ENCODE measurements at regions not wholly inside any gene's neighbourhood (a gene's known extent, or its start where the extent isn't known, plus 50 kb on each side); places are given as distances from the start of the nearest gene placed in this dataset.

DNA sequence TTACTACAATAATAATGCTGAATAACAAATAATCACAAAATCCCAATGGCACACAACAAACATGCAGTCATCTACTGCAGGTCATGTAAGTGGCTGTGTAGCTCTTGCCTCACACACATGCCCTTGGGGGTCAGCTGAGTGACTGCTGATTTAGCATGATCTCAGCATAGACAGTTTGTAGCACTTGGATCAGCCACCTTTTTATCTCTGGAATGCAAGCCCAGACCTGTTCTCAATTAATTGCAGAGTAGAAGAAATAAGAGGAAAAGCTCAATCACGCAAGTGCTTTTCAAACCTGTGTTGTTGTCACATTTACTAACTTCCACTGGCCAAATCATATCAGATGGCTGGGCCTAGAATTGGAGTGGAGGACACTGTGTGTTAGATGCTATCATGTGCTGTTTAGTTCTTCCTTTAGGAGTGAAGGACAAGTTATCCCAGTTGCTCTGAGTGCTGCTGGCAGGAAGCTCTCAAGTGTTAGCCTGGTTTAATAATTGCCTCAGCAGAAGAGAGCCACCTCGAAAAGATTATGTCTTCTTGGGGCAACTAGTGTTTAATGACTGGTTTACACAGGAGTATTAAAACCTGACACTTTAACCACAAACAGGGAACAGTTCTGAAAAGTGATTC is 128.3 kb upstream of the EPHA5 start:
- H3K27me3 ChIP-seq: no peaks in the 10 kb centered on the region
- no peak overlapping the region for H3K4me3 ChIP-seq
- TF ChIP-seq, protein P1, sequence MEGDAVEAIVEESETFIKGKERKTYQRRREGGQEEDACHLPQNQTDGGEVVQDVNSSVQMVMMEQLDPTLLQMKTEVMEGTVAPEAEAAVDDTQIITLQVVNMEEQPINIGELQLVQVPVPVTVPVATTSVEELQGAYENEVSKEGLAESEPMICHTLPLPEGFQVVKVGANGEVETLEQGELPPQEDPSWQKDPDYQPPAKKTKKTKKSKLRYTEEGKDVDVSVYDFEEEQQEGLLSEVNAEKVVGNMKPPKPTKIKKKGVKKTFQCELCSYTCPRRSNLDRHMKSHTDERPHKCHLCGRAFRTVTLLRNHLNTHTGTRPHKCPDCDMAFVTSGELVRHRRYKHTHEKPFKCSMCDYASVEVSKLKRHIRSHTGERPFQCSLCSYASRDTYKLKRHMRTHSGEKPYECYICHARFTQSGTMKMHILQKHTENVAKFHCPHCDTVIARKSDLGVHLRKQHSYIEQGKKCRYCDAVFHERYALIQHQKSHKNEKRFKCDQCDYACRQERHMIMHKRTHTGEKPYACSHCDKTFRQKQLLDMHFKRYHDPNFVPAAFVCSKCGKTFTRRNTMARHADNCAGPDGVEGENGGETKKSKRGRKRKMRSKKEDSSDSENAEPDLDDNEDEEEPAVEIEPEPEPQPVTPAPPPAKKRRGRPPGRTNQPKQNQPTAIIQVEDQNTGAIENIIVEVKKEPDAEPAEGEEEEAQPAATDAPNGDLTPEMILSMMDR (IDR thresholded peaks at IDR 0.05): no peak
- H3K36me3 ChIP-seq: no peaks in the 10 kb centered on the region
- H3K9me3 ChIP-seq: no peaks in the 10 kb centered on the region
- H3K27ac ChIP-seq: no peak overlapping the region
- H3K9ac ChIP-seq (ENCODE audit: low read depth in 2 of 2, low read length in 2 of 2): no peak overlapping the region
- intact Hi-C loops (cut with DNase I): no loop called here
- DNase-seq: no peak
- H3K4me1 ChIP-seq: no peaks in the 10 kb centered on the region

DNA sequence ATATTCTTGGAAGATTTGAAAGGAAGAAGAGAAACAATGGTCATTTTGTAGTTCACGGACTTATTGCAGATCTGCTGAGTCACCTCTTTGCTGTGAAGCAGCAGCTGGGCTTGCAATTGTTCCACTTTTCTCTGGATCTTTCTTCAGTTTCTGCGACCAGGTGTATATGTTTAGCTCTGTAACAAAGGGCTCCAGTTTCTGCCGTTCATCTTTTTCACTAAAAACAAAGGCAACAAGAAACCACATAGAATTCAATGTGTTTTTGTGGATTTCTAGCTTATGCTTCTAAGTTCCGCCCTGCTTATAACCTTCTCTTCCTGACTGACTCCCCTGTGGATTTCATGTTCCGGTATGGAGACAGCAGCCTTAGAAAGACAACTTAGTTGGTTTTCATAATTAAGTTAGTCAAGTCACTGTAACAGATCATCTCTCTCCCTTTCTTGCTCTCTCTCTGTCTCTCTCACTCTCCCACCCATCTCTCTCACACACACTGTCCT is 121.6 kb upstream of the EPHA5 start:
- no peaks in the 10 kb centered on the region for H3K27me3 ChIP-seq
- no peak for DNase-seq
- no peaks in the 10 kb centered on the region for H3K9me3 ChIP-seq
- intact Hi-C loops (cut with DNase I): no loop called here
- H3K4me3 ChIP-seq: no peak overlapping the region
- H3K9ac ChIP-seq (ENCODE audit: low read depth in 2 of 2, low read length in 2 of 2): no peak overlapping the region
- TF ChIP-seq, protein P1 (IDR thresholded peaks at IDR 0.05): no peak
- H3K36me3 ChIP-seq: no peaks in the 10 kb centered on the region
- H3K4me1 ChIP-seq: no peaks in the 10 kb centered on the region
- H3K27ac ChIP-seq: no peak overlapping the region

DNA sequence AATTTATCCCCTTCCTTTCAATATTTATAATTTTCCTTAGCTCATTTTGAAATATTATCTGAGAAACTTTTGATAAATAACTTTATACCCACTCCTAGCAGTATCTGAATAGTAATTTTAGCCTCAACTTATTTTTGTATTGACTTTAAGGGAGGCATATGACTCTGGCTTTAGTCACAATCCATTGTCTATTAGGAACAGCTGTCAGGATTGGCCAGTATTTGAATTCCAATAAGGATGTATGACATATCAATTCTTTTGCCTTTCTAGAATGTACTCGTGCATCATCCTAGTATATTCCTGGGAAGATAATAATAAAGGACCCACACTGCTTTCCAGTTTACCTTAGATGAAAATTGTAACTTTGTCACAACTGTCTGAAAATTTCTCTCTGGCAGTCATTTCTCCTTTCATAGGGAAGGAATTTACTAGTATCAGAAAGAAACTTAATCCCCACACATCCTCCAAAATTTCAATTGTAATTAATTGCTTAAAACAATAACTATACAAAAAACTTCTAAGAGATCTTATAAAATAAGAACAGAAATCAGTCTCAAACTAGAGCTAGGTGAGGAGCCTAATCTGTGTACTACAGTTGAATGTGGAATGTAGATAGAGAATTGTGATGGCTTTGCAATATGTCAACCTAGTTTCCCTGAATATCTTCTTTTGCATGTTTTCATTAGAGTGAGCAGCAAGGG is 121.0 kb upstream of the EPHA5 start:
- Histone ChIP-seq H3K27me3 (no peaks in the 10 kb centered on the region), H3K27ac (no peak overlapping the region), H3K4me1 (no peaks in the 10 kb centered on the region), H3K9me3 (no peaks in the 10 kb centered on the region), H3K36me3 (no peaks in the 10 kb centered on the region), H3K9ac (ENCODE audit: low read depth in 2 of 2, low read length in 2 of 2) (no peak overlapping the region), H3K4me3 (no peak overlapping the region)
- DNase-seq: no peak
- TF ChIP-seq, protein P1 (IDR thresholded peaks at IDR 0.05): no peak
- intact Hi-C loops (cut with DNase I): no loop called here

DNA sequence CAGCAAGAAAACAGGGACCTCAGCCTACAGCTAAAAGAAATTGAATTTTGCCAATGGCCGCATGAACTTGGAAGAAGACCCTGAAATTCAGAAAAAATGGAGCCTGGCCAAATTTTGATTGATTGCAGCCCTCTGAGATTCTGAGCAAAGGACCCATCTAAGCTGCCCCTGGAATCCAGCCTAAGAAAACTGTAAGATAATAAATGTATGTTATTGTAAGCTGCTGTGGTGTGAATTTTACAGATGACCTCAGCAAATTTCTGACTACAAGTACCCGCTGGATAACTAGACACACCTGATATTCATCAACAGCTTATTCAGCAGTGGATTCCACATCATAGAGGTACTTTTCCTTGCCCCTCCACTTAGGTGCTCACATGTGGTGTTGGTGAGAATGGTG is 119.5 kb upstream of the EPHA5 start:
- no peak overlapping the region for H3K27ac ChIP-seq
- TF ChIP-seq, protein P1 (IDR thresholded peaks at IDR 0.05): no peak
- intact Hi-C loops (cut with DNase I): no loop called here
- H3K9ac ChIP-seq (ENCODE audit: low read depth in 2 of 2, low read length in 2 of 2): no peak overlapping the region
- no peaks in the 10 kb centered on the region for H3K9me3 ChIP-seq
- no peaks in the 10 kb centered on the region for H3K27me3 ChIP-seq
- H3K4me1 ChIP-seq: no peaks in the 10 kb centered on the region
- H3K4me3 ChIP-seq: no peak overlapping the region
- DNase-seq: no peak
- H3K36me3 ChIP-seq: no peaks in the 10 kb centered on the region

DNA sequence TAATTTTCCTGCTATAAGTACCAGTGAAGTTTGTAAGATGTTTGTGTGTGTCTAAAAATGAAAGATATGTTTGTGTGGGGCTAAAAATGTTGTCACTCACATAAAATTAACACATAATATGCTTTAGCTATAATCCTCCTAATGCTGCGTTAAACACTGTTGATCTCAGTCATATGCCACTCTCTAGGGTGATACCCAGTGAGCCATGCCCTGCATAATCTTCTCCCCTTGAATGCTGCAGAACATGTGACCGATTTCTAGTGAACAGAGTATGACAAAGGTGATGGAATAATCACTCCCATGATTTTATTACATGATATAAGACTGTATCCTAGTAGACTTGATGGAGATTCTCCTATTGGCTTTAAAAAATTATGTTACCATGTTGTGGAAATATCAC is 119.1 kb upstream of the EPHA5 start:
- TF ChIP-seq, protein P1 (IDR thresholded peaks at IDR 0.05): no peak
- no peaks in the 10 kb centered on the region for H3K9me3 ChIP-seq
- no peaks in the 10 kb centered on the region for H3K4me1 ChIP-seq
- H3K4me3 ChIP-seq: no peak overlapping the region
- H3K27ac ChIP-seq: no peak overlapping the region
- intact Hi-C loops (cut with DNase I): no loop called here
- H3K27me3 ChIP-seq: no peaks in the 10 kb centered on the region
- no peak for DNase-seq
- H3K36me3 ChIP-seq: no peaks in the 10 kb centered on the region
- no peak overlapping the region for H3K9ac ChIP-seq (ENCODE audit: low read depth in 2 of 2, low read length in 2 of 2)

Data from colonic mucosa (tissue), 4 donors.